Left kidney (tissue), 1 donor: ENCODE measurements at regions not wholly inside any gene's neighbourhood (a gene's known extent, or its start where the extent isn't known, plus 50 kb on each side); places are given as distances from the start of the nearest gene placed in this dataset.
"Not testable (repeated sequence)": the region's sequence is repeated elsewhere in the genome, so short reads cannot be mapped to it uniquely, and the experiment has no call there.

ENCODE experiments used
- DNase-seq: peaks from one replicate; pipeline ENCODE4 v3.0.0-alpha.2; 2013

GRCh38 chr16:35751191-35751941, 2292.0 kb downstream of the TP53TG3F start:
- no peak for DNase-seq

GRCh38 chr16:35752012-35752772, 2292.8 kb downstream of the TP53TG3F start:
- DNase-seq, result no peak

GRCh38 chr16:35752773-35753558, 2293.6 kb downstream of the TP53TG3F start:
- no peak for DNase-seq

DNA sequence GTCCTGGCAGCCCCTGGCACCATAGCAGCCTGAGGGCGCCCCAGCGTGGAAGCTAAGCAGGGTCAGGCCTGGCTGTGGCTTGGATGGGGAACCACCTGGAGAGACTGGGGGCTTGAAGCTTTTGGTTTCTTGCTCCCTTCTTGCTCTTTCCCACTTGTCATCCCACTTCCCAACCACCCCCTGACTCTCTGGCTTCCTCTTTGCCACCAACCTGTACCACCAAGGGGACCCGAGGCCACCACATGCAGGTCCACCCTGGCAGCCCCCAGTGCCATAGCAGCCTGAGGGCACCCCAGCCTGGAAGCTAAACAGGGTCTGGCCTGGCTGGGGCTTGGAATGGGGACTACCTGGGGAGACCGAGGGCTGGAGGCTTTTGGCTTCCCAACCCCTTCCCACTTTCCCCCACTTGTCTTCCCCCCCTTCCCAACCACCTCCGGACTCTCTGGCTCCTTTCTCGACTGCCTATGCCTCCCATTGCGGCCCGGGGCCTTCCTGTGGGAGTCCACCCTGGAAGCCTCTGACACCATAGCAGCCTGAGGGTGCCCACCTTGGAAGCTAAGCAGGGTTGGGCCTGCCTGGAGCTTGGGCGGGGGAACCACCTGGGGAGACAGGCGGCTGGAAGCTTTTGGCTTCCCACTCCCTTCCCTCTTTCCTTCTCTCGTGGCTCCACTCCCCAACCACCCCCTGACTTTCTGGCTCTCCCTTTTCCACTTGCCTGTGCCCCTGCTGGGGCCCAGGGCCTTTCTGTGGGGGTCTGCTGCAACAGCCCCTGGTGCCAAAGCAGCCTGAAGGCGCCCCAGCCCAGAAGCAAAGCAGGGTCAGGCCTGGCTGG, 2294.4 kb downstream of the TP53TG3F start:
- DNase-seq, result no peak

DNA sequence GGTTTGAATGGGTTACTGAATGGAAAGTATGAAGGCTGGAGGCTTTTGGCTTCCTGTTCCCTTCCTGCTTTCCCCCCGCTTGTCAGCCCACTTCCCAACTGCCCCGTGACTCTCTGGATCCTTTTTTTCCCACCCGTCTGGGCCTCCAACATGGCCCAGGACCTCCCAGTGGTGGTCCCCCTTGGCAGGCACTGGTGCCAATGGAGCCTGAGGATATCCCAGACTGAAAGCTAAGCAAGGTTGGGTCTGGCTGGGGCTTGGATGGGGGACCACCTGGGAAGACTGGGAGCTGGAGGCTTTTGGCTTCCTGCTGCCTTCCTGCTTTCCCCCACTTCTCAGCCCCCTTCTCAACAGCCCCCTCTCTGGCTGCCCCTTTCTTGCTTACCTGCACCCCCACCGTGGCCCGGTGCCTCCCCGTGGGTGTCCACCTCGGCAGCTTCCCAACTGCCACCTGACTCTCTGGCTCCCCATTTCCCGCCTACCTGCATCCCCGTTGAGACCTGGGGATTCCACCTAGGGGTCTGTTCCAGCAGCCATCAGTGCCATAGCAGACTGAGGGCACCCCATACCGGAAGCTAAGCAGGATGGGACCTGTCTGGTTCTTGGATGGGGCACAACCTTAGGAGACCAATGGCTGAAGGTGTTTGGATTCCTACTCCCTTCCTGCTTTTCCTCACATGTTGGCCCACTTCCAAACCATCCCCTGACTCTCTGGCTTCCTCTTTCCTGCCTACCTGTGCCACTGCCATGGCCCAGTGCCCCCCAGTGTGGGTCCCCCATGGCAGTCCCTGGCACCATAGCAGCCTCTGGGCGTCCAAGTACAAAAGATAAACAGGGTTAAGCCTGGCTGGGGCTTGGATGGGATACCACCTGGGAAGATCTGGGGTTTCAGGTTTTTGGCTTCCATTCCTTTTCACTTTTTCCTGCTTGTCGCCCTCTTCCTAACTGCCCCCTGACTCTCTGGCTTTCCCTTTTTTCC, 2295.3 kb downstream of the TP53TG3F start:
- DNase-seq, result no peak

DNA sequence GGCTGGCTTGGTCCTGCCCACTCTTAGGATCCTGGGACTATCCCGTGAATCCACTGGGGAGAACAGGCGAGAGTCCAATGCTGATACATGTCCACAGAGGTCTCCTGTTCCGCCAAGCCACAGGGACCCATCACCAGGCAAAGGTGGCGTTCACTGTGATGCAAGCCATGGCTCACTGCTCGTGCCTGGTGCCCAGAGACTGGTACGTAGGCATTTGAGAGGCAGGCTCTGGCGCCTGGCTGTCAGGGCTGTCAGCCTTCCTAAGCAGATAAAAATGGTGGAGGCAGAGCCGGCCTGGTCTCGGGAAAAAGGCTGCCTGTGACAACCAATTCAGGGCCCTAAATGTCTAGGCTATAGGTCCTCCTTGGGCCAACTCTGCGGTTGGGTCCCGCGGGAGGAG, 2329.0 kb downstream of the TP53TG3F start:
- DNase-seq, result no peak

DNA sequence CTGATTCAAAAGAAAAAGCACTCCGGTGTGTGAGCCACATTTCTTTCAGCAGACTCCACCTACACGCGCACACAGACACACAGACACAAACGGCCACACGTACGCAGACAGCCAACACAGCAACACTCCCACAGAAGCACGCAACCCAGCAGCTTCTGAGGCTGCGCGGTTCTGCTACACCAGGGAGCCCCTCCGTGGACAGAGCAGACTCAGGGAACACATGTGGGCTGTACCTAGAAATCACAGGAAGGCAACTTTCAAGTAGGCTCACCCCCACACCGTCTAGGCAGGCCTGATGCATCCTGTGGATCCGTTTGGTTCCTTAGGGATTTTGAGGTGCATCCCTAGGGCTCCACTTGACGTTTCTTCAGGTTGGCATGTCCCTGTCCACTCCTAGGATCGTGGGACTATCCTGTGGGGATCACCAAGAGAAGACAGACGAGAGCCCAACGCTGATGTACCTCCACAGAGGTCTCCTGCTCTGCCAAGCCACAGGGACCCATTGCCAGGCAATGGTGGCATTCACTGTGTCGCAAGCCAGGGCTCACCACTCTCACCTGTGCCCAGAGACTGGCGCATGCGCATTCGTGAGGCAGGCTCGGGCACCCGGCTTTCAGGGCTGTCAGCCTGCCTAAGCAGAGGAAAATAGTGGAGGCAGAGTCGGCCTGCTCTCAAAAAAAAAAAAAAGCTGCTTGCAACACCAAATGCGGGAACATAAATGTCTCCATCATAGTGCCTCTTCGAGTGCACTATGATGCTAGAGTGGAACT, 2333.3 kb downstream of the TP53TG3F start:
- DNase-seq, result no peak

DNA sequence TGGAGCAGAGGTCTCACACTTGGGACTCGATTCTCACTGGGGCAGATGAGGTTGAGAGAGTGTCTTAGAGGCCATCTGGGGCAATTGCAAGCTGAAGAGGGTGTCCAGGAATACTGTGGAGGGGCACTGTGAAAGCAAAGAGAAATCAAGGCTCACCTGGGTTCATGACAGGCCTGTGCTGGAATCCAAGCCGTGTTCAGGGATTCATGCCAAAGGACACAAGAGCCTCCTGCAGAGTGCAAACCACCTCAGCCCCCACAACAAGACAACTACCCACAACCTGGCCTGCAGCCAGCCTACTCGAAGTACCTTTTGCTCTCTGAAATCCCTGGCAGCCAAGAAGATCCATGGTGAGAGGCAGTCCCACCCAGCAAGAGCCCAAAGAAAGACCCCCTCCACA, 2334.2 kb downstream of the TP53TG3F start:
- no peak for DNase-seq

- DNase-seq, result no peak
These were observed 2335.5 kb downstream of the TP53TG3F start for GRCh38 chr16:35794896-35795295.

DNA sequence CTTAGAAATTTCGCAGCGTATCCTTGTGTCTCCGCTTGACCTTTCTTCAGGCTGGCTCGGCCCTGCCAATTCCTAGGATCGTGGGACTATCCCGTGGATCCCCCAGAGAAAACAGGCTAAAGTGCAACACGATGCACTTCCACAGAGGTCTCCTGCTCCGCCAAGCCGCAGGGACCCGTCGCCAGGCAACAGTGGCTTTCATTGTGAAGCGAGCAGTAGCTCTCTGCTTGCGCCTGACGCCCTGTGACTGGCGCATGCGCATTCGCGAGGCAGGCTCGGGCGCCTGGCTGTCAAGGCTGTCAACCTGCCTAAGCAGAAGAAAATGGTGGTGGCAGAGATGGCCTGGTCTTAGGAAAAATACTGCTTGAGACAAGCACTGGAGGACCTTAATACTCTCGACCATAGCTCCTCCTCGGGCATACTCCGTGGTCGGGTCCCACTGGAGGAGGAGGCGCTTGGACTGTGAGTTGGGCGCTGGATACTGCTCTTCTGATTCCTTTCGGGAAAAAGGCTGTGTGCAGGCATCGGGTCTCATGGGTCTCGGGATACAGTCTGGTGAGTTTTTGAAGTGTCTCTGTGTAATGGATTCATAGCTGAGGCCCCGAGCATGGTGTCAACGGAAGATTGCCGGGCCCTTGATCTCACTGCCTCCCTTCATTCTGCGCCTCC, 2336.1 kb downstream of the TP53TG3F start:
- DNase-seq, result no peak

GRCh38 chr16:35797811-35798210, 2338.4 kb downstream of the TP53TG3F start:
- DNase-seq, result no peak

GRCh38 chr16:35798885-35799426, 2339.5 kb downstream of the TP53TG3F start:
- DNase-seq, result no peak

DNA sequence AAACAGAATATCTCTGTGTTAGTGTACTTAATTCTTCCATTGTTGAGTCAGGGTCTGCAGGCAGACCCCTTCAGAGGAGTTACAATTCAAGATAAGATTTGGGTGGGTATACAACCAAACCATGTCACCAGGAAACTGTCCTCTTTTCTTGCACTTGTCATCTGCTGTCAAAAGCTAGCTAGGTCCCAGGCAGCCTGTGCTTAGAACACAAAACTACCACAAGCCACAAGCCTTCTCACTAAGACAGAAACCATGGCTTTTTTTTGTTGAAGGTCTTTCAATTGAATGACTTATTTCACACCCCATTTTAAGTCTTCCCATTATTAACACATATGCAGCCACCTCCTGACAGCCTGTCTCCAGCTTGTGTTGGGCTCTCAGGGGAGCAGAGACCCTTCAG, 2345.1 kb downstream of the TP53TG3F start:
- not testable (repeated sequence) for DNase-seq

GRCh38 chr16:35823342-35823741, 2363.9 kb downstream of the TP53TG3F start:
- DNase-seq, result no peak

- DNase-seq, result no peak
These were observed 2382.2 kb downstream of the TP53TG3F start for GRCh38 chr16:35841632-35842031.

DNA sequence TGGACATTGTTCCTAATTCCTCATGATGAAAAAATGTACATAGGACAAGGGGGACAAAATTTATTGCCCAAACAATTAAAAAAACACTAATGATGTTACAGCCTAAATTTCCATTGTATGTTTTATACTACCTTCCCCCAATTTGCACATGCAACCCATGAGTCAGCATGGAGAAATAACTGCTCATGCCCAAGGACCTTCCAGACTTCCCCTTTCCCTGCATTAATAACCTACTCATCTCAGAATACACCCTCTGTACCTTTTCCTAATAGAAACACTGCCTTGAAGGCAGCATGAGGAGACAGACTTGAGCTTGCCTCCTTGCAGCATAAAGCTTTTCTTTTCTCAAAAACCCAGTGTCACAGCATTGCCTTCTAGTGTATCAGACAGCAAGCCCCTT, 2402.8 kb downstream of the TP53TG3F start:
- no peak for DNase-seq

DNA sequence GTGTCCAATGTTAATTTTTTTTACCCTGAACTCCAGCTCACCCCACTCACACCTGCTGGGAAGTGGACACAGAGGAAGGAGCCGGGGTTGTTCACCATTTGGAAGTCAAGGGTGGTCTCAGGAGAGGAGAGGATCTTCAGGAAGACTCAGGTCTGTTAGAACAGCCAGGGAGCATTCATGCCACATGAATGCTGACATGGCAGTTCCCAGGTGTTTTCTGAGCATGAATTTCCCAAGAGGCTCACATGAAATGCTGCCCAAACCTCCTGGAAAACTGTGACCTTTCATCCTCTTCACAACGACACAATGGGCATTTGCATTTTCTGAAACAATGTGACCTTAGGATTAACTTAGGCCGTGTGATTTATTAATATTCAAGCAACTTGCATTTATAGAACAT, 2409.2 kb downstream of the TP53TG3F start:
- no peak for DNase-seq

- no peak for DNase-seq
These were observed 2414.1 kb downstream of the TP53TG3F start for GRCh38 chr16:35873472-35873871.

DNA sequence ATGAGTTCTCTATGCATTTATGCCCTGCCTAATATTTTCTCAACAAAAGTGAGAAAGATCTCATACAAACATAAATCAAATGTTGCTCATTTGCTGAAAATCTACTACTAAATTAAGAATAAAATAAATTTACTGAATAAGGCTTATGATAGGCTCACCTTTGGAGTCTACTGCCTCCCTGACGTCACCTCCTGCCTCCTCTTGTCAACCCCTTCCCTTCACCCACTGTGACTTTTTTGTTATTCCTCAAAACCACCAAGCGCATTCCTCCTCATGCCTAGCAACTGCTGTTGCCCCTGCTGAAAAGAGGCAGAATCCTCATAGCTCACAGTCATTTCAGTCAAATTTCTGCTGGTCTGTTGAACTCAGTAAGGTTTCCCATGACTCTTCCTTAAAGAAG, 2422.2 kb downstream of the TP53TG3F start:
- no peak for DNase-seq
